Stimulated activated memory B cell treated with anti-CD40 and anti-IgM and Interleukin-4, amounts not matched to agents 10 μg/mL and 1 μg/mL and 100 μg/mL, for 72 hours (primary cell): ENCODE measurements at regions not wholly inside any gene's neighbourhood (a gene's known extent, or its start where the extent isn't known, plus 50 kb on each side); places are given as distances from the start of the nearest gene placed in this dataset.

ENCODE experiments used
- ATAC-seq: fragments of 150-1000 bp; cut with Tn5 transposase; 2 replicates; pipeline ENCODE4 v1.10.0; 2021
- H3K27ac Mint-ChIP-seq: one replicate; pipeline ENCODE4 v1.8.0; 2022; ENCODE audit warnings: mild to moderate bottlenecking, mixed read lengths
- H3K27me3 Mint-ChIP-seq: one replicate; pipeline ENCODE4 v1.8.0; 2022; ENCODE audit warnings: mixed read lengths
- H3K36me3 Mint-ChIP-seq: one replicate; pipeline ENCODE4 v1.8.0; 2022; ENCODE audit warnings: mixed read lengths
- H3K4me1 Mint-ChIP-seq: one replicate; pipeline ENCODE4 v1.8.0; 2022; ENCODE audit warnings: mixed read lengths
- H3K4me3 Mint-ChIP-seq: one replicate; pipeline ENCODE4 v1.8.0; 2022; ENCODE audit warnings: mild to moderate bottlenecking, moderate library complexity, mixed read lengths
- H3K9me3 Mint-ChIP-seq: one replicate; pipeline ENCODE4 v1.8.0; 2022; ENCODE audit warnings: mixed read lengths

- Mint-ChIP-seq H3K36me3 (no peaks in the 10 kb centered on the region), H3K9me3 (no peaks in the 10 kb centered on the region), H3K4me3 (no peak overlapping the region), H3K4me1 (no peaks in the 10 kb centered on the region), H3K27me3 (peaks cover 42% of the 10 kb centered on the region), H3K27ac (no peak overlapping the region)
- no peak for ATAC-seq
Measured at GRCh38 chr2:224325941-224326340, 76.0 kb downstream of the FAM124B start.

GRCh38 chr2:224324604-224325003, 77.3 kb downstream of the FAM124B start:
- no peaks in the 10 kb centered on the region for H3K36me3 Mint-ChIP-seq
- H3K4me1 Mint-ChIP-seq = no peaks in the 10 kb centered on the region
- H3K9me3 Mint-ChIP-seq = no peaks in the 10 kb centered on the region
- no peak for ATAC-seq
- H3K27ac Mint-ChIP-seq = no peak overlapping the region
- no peak overlapping the region for H3K4me3 Mint-ChIP-seq
- peaks cover 50% of the 10 kb centered on the region for H3K27me3 Mint-ChIP-seq

- no peaks in the 10 kb centered on the region for H3K36me3 Mint-ChIP-seq
- H3K27ac Mint-ChIP-seq = no peak overlapping the region
- H3K4me1 Mint-ChIP-seq = no peaks in the 10 kb centered on the region
- ATAC-seq = no peak
- H3K27me3 Mint-ChIP-seq = peaks cover 44% of the 10 kb centered on the region
- H3K9me3 Mint-ChIP-seq = no peaks in the 10 kb centered on the region
- no peak overlapping the region for H3K4me3 Mint-ChIP-seq
Measured at GRCh38 chr2:224320660-224321059, 81.2 kb downstream of the FAM124B start.

- Mint-ChIP-seq H3K4me3 (no peak overlapping the region), H3K27ac (no peak overlapping the region)
Measured at GRCh38 chr2:224319750-224320149, 82.2 kb downstream of the FAM124B start.

GRCh38 chr2:224312741-224313140, 89.2 kb downstream of the FAM124B start:
- ATAC-seq = no peak

More at GRCh38 chr2:224319750-224320149, 82.2 kb downstream of the FAM124B start:
- ATAC-seq = no peak
- no peaks in the 10 kb centered on the region for H3K9me3 Mint-ChIP-seq
- peaks cover 42% of the 10 kb centered on the region for H3K27me3 Mint-ChIP-seq
- no peaks in the 10 kb centered on the region for H3K36me3 Mint-ChIP-seq
- H3K4me1 Mint-ChIP-seq = no peaks in the 10 kb centered on the region

GRCh38 chr2:224310943-224311625, 90.8 kb downstream of the FAM124B start:
- H3K4me1 Mint-ChIP-seq = peaks cover 19% of the 10 kb centered on the region
- no peak overlapping the region for H3K4me3 Mint-ChIP-seq
- no peak for ATAC-seq
- no peak overlapping the region for H3K27ac Mint-ChIP-seq
- H3K36me3 Mint-ChIP-seq = no peaks in the 10 kb centered on the region
- no peaks in the 10 kb centered on the region for H3K9me3 Mint-ChIP-seq
- H3K27me3 Mint-ChIP-seq = peaks cover 11% of the 10 kb centered on the region

More at GRCh38 chr2:224312741-224313140, 89.2 kb downstream of the FAM124B start:
- peaks cover 14% of the 10 kb centered on the region for H3K4me1 Mint-ChIP-seq
- H3K27ac Mint-ChIP-seq = no peak overlapping the region
- no peaks in the 10 kb centered on the region for H3K9me3 Mint-ChIP-seq
- H3K27me3 Mint-ChIP-seq = peaks cover 18% of the 10 kb centered on the region
- no peaks in the 10 kb centered on the region for H3K36me3 Mint-ChIP-seq
- H3K4me3 Mint-ChIP-seq = no peak overlapping the region

- no peaks in the 10 kb centered on the region for H3K36me3 Mint-ChIP-seq
- H3K27me3 Mint-ChIP-seq = peaks cover 11% of the 10 kb centered on the region
- no peaks in the 10 kb centered on the region for H3K9me3 Mint-ChIP-seq
- H3K27ac Mint-ChIP-seq = no peak overlapping the region
- H3K4me3 Mint-ChIP-seq = no peak overlapping the region
- H3K4me1 Mint-ChIP-seq = peaks cover 19% of the 10 kb centered on the region
- ATAC-seq = no peak
Measured at GRCh38 chr2:224309176-224309575, 92.7 kb downstream of the FAM124B start.

GRCh38 chr2:224308272-224308911, 93.5 kb downstream of the FAM124B start:
- H3K4me1 Mint-ChIP-seq = peaks cover 19% of the 10 kb centered on the region
- H3K27ac Mint-ChIP-seq = peak overlapping the region; percentile 45
- no peaks in the 10 kb centered on the region for H3K9me3 Mint-ChIP-seq
- ATAC-seq = peak; percentile 67
- H3K36me3 Mint-ChIP-seq = no peaks in the 10 kb centered on the region
- peaks cover 11% of the 10 kb centered on the region for H3K27me3 Mint-ChIP-seq
- H3K4me3 Mint-ChIP-seq = no peak overlapping the region

- Mint-ChIP-seq H3K4me3 (no peak overlapping the region), H3K27ac (no peak overlapping the region), H3K9me3 (no peaks in the 10 kb centered on the region), H3K27me3 (peaks cover 28% of the 10 kb centered on the region), H3K4me1 (peaks cover 7% of the 10 kb centered on the region), H3K36me3 (no peaks in the 10 kb centered on the region)
- ATAC-seq = no peak
Measured at GRCh38 chr2:224302952-224303351, 99.0 kb downstream of the FAM124B start.

- no peak overlapping the region for H3K4me3 Mint-ChIP-seq
- H3K27ac Mint-ChIP-seq = no peak overlapping the region
- ATAC-seq = no peak
- H3K36me3 Mint-ChIP-seq = no peaks in the 10 kb centered on the region
- H3K27me3 Mint-ChIP-seq = peaks cover 58% of the 10 kb centered on the region
- peaks cover 3% of the 10 kb centered on the region for H3K9me3 Mint-ChIP-seq
- H3K4me1 Mint-ChIP-seq = no peaks in the 10 kb centered on the region
Measured at GRCh38 chr2:224293976-224294375, 107.9 kb downstream of the FAM124B start.

GRCh38 chr2:224287531-224287930, 114.4 kb downstream of the FAM124B start:
- ATAC-seq = no peak
- no peaks in the 10 kb centered on the region for H3K4me1 Mint-ChIP-seq
- no peaks in the 10 kb centered on the region for H3K36me3 Mint-ChIP-seq
- no peak overlapping the region for H3K4me3 Mint-ChIP-seq
- H3K9me3 Mint-ChIP-seq = no peaks in the 10 kb centered on the region
- H3K27ac Mint-ChIP-seq = no peak overlapping the region
- H3K27me3 Mint-ChIP-seq = peaks cover 48% of the 10 kb centered on the region

- no peak overlapping the region for H3K4me3 Mint-ChIP-seq
- H3K36me3 Mint-ChIP-seq = no peaks in the 10 kb centered on the region
- no peak overlapping the region for H3K27ac Mint-ChIP-seq
- no peaks in the 10 kb centered on the region for H3K4me1 Mint-ChIP-seq
- no peaks in the 10 kb centered on the region for H3K9me3 Mint-ChIP-seq
- H3K27me3 Mint-ChIP-seq = peaks cover 44% of the 10 kb centered on the region
- ATAC-seq = no peak
Measured at GRCh38 chr2:224286923-224287322, 115.0 kb downstream of the FAM124B start.

- Mint-ChIP-seq H3K9me3 (no peaks in the 10 kb centered on the region), H3K36me3 (no peaks in the 10 kb centered on the region), H3K4me3 (no peak overlapping the region), H3K27ac (no peak overlapping the region), H3K27me3 (peaks cover 30% of the 10 kb centered on the region), H3K4me1 (no peaks in the 10 kb centered on the region)
- peak; percentile 34 for ATAC-seq
Measured at GRCh38 chr2:224284134-224284946, 117.6 kb downstream of the FAM124B start.

- H3K9me3 Mint-ChIP-seq = no peaks in the 10 kb centered on the region
- ATAC-seq = no peak
- H3K4me1 Mint-ChIP-seq = no peaks in the 10 kb centered on the region
- H3K27me3 Mint-ChIP-seq = peaks cover 25% of the 10 kb centered on the region
- H3K27ac Mint-ChIP-seq = no peak overlapping the region
- no peaks in the 10 kb centered on the region for H3K36me3 Mint-ChIP-seq
- no peak overlapping the region for H3K4me3 Mint-ChIP-seq
Measured at GRCh38 chr2:224283466-224283965, 118.4 kb downstream of the FAM124B start.

GRCh38 chr2:224281374-224281773, 120.5 kb downstream of the FAM124B start:
- Mint-ChIP-seq H3K36me3 (no peaks in the 10 kb centered on the region), H3K27me3 (peaks cover 25% of the 10 kb centered on the region), H3K4me1 (no peaks in the 10 kb centered on the region), H3K4me3 (no peak overlapping the region), H3K9me3 (no peaks in the 10 kb centered on the region), H3K27ac (no peak overlapping the region)
- no peak for ATAC-seq
